ENCODE measurements at regions not wholly inside any gene's neighbourhood (a gene's known extent, or its start where the extent isn't known, plus 50 kb on each side); places are given as distances from the start of the nearest gene placed in this dataset.
"Not testable (repeated sequence)": the region's sequence is repeated elsewhere in the genome, so short reads cannot be mapped to it uniquely, and the experiment has no call there.

DNA sequence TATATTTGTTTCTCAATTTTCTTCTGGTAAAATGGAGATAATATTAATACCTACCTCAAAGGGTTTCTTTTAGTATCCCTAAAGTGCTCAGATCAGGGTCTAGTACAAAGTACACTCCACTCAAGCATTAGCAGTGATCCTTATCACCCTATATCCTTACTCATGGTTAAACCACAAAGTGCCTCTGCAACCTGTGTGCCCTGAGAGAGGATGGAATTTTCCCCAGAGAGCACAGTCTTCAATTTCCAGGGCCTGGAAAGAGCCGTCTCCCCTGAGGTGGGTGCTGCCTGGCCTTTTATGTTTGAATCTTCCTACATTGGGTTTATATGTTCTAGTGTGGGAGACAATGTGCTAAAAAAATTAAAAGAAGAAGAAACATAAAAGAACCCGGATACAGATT, 183.1 kb upstream of the FBXO33 start:
- DNase-seq = no peak

DNA sequence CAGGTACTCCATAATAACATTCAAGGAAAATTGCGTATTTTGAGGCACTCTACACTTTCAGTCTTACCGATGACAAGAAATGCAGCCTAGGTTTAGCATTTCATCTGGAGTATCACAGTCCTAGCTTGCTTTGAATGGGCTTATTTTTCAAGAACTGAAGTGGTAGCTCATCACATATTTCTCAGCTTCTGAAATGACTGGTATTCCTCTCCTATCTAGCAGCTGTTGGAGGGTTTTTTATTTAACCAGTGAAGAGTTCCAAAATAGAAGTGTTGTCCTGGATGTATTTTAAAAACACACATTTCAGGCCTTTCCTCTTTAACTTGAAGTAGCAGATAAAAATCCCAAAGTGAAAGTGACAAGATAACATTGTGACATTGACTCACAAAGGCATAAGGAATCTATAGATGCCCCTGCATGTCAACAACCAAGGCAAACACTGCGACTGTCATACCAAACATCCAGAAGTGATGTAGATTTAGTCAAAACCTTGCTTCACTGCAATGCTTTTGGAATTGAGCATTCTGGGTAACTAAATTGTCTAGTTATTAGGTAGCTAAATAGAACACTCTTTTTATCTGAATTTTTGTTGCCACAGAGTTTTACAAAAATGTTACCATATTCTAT, 182.2 kb upstream of the FBXO33 start:
- no peak for DNase-seq

DNA sequence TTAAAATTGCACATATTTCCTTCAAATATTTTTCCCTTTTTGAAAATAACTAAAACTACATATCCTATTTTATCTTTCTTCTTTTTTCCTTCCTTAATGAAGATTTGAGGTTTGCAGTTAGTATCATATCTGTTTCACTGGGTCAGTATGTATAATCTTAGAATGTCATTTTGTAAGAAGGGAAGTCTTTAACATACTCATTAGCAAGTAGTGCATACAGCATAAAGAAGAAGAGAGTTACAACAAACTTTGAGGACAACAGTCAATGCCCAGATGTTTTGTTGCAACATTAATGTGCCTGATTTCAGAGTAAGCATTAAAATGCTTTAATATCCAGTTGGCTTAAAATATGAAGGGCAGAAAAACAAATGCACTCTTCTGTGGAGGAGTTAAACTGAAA, 176.9 kb upstream of the FBXO33 start:
- DNase-seq = no peak

DNA sequence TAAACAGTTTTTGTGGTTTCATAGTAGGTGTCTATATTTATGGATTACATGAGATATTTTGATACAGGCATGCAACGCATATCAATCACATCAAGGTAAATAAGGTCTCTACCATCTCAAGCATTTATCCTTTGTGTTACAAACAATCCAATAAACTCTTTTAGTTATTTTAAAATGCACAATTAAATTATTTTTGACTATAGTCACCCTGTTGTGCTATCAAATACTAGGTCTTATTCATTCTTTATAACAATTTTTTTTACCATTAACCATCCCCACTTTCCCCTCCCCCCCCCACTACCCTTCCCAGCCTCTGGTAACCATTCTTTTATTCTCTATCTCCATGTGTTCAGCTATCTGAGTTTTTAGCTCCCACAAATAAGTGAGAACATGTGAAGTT, 175.7 kb upstream of the FBXO33 start:
- no peak for DNase-seq

DNA sequence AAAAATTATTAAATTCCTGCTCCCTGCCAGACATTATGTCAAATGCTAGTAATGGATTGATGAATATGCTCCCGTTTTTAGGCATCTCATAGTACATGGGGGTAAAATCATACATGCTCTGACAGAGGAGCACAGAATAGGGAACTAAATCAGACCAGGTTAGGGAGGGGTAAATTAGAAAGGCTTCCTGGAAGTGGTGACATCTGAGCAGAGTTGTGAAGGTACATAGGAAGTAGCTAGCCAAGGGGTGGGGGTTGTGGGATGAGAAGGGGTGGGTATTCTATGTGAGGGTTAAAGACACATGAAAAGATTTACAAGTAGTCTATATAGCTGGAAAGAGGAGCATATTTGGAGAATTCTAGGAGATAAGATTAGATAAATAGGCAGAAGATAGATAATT, 171.7 kb upstream of the FBXO33 start:
- no peak for DNase-seq

DNA sequence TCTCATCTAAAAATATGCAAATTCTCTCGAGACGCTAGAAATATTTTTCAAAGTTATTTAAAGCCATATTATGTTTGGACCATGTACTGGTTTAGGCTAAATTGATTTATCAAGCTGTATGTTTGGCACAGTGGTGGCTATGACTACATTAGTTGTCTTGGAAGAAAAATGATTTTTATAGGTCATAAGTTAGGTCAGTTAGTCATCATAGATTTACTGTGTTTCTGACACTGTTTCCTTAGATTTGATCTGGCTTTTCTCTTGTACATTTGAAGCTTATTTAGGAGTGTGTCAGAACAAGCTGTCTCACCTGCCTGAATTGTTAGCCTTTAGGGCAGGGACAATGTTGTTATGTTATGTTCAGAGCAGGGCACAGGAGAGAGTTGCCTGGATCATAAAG, 161.1 kb upstream of the FBXO33 start:
- no peak for DNase-seq

DNA sequence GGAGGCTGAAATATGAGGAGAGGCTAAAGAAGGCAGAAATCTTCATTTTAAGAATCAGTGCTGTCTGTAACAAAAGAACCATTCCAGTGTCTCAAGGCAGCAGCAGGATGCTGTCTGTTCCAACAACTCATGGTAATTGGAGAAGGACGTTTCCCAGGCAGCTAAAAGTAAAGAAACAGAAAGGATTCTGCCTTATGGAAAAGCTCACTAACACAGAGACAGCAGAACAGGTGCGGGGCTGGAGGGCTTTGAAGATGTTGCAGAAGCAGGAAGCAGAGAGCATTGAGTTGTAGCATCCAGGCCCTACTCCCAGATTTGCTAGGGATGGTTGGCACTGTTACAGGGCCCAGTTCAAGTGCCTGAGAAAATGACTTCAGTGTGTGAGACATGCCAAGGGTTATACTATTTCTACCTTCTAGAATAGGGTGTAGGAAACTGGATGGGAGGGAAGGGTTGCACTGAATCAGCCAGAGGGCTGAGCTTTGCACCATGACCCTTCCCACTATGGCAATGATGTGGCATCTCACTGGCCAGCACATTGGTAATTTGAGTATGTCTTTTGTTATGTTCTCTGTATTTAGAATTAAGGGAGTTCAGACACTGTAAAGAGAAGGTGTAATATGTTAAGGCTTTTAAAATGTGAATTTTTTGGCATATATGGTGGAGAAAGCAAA, 160.0 kb upstream of the FBXO33 start:
- DNase-seq = no peak

DNA sequence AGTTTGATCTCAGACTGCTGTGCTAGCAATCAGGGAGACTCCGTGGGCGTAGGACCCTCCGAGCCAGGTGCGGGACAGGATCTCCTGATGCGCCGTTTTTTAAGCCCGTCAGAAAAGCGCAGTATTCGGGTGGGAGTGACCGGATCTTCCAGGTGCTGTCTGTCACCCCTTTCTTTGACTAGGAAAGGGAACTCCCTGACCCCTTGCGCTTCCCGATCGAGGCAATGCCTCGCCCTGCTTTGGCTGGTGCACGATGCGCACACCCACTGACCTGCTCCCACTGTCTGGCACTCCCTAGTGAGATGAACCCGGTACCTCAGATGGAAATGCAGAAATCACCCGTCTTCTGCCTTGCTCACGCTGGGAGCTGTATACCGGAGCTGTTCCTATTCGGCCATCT, 157.6 kb upstream of the FBXO33 start:
- not testable (repeated sequence) for DNase-seq

DNA sequence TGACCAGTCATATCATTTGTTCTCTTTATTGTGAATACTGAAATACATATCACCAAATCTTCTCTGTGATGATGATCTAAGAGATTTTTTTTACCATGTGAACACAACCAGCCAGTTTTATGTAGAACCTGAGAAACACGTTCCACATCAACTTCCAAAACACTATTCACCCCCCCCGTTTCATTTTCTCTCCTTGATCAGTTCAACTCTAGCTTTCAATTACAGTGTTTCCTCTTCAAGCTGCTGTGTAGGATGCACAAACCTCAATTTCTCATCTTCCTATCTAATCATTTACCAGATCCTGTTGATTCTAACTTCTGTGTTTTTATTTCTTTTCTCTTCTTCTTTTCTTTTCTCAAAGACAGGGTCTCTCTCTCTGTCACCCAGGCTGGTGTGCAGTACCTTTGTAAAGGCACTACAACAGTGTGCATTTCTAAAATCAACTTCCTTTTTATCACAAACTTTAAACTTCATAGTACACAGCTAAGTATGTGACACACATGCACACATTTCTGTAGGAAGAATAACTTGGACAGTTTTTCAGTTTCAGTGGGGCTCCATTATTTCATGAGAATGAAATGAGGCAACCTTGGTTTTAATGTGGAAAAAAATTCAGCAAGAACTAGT, 149.9 kb upstream of the FBXO33 start:
- no peak for DNase-seq

DNA sequence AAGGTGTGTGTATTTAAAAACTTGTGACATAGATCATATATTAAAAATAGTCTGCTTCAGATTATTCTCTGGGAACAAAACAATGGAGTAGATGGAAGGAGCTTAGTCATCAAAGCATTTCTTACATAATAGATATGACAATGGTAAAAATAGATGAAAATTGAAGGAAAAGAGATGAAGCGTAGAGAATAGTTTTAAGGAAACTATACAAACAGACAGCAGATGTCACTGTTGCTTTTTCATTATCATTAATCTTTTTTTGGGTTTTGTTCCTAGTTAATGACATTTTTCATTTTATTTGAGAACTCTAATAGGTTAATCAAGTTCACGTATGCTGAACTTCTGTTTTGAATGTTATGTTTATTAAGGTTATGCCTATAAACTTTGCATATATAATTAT, 149.2 kb upstream of the FBXO33 start:
- DNase-seq = no peak

DNA sequence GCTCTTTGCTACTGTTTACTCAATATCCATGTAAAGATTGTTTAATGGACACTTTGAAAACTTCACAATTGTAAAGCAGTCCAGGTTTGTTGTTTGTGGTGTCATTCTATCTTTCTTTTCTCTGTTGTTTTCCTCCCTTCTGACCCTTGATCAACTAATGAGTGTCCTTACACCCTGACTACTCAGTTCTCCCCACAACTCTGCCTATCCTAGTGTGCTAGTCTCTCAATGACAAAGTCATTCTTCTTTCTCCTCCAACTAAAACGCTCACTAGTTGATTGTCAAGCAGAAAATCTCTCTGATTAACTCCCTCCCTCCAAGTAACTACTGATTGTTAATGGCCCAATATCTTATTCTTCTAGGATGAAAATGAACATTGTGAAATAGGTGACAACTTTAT, 148.5 kb upstream of the FBXO33 start:
- no peak for DNase-seq

DNA sequence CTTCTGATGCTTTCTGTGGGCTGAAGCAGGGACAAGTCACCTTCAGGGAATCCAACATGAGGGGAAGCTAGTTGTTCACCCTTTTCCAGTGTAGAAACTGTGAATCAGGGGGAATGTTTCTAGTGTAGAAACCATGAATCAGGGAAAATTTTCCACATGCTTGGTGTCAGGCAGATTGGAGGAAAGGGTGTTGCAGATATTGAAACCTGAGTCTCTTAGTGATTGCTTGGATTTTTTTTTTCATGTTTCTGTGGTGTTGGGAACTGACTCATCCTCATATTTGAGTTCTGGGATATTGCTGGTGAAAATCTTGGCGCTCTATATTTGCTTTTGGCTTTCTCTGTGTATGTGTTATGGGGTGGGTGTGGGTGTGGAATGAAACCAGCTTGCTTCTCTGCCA, 144.5 kb upstream of the FBXO33 start:
- no peak for DNase-seq

DNA sequence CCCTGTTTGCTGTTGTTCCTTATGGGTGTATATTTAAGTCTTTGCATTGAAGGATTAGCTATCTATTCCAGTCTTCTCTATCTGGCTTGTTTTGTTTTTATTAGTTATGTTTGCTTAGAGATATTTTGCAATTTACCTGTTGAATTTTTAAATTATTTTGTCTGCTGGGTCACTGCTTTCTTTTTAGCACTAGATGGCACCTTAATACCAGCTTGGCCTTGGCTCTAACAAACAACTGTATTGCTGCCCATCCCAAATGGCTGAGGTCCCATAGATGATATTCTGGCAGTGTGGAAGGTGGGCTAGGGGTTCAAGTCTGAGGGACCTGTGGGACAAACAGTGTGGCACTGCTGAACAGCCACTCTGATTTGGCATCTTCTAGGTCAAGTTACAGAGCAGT, 144.0 kb upstream of the FBXO33 start:
- DNase-seq = no peak

DNA sequence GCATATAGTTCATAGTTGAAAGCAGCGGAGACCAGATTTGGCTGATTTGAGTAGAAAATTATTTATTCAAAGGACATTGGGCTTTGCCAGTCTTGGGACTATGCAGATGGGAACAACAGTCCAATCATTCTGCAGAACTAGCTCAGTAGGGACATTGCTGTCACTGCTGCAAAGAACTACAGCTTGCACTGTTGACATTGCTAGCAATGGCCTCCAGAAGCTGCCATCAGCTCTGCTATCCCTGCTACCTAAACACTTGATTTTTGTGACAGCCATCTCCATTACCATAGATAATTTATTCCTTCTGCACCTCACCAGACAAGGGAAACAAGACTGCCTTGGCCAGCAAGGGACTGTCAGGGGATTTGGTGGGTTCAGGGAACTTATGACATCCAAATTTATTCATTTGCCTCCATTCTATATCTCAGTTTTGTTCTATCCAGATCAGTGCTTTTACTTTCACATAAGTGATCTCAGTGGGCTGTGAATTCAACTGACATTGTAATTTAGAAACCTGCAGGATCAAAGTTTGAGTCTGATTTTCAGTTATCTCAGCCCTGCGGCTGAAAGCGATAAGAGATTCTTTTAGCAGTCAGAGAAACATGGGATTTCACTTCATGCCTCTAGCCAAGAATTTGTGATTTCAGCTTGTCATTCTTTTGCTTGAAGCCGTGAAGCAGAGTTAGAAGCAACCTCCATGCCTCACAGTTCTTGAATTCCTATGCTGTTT, 136.7 kb upstream of the FBXO33 start:
- peak; percentile 8 for DNase-seq

DNA sequence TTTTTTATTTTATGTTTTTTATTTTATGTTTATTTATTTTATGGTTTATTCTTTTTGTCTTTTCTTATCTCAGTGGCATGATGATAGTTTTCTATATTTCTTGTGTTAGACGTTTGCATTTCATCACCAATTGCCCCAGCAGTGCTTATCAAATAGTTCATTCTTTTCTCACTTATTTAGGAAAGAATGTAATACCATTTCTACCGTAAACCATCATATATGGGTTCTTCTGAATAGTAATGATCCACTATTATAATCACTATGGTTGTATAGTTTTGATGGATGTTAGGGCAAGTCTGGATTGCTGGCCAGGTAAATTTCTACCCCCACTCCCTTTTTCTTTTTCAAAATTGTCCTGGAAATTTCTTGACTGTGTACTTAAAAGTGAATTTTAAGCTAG, 134.6 kb upstream of the FBXO33 start:
- no peak for DNase-seq

DNA sequence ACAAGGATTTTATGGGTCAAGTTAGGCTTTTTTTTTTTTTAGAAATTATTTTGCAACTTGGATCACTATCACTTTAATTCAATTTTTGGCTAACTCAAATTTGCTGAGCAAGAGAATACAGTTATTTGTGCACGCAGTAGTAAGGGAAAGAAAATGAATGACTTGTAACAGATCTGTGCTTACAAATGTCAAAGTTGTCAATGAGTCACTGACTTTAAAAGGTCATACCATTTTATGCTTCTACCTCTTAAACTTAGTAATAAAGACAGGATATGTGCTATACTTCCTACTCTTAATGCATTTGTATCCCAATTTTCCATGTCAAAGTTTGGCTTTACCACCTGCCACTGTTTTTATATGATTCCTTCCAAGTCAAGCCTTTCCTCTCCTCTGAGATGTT, 131.1 kb upstream of the FBXO33 start:
- no peak for DNase-seq

DNA sequence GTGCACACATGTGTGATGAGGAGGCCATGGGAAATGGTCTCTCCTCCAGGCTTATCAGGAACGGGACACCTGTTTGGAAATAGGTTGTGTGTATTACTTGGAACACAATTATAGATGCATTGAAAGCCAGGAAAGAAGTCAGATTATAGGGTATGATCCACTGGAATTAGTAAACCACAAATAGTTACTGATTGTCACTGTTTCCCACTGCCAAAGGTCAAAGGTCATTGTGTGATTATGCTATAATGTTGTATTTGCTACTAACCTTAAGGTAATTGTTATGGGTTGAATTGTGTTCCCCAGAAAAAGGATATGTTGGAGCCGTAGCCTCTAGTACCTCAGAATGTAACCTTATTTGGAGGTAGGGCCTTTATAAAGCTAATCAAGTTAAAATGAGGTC, 129.9 kb upstream of the FBXO33 start:
- DNase-seq = no peak

DNA sequence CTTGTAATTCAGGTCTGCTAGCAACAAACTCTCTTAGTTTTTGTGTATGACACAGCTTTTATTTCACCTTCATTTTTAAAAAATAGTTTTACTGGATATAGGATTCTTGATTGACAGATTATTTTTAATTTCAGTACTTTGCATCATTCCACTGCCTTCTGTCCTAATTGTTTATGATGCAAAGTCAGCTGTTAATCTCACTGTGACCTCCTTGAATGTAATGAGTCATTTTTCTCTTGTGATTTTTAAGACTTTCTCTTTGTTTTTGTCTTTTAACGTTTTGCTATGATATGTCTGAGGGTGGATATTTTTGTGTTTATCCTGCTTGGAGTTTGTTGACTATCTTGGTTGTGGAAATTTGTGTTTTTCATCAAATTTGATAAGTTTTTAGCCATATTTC, 126.3 kb upstream of the FBXO33 start:
- DNase-seq = no peak

DNA sequence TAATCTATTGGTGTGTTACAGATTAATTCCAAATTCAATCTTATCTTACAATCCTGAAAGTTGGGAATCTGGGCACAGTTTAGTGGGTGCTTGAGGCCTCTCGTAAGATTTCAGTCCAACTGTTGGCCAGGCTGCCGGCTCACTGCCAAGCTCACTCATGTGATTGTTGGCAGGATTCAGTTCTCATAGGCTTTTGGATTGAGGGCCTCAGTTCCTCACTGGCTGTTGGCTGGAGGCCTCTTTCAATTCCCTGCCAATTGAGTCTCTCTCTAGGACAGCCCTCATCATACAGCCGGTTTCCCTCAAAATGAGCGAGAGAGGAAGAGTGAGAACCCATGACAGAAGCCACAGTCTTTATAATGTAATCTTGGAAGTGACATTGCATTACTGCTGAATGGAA, 123.5 kb upstream of the FBXO33 start:
- DNase-seq = no peak

DNA sequence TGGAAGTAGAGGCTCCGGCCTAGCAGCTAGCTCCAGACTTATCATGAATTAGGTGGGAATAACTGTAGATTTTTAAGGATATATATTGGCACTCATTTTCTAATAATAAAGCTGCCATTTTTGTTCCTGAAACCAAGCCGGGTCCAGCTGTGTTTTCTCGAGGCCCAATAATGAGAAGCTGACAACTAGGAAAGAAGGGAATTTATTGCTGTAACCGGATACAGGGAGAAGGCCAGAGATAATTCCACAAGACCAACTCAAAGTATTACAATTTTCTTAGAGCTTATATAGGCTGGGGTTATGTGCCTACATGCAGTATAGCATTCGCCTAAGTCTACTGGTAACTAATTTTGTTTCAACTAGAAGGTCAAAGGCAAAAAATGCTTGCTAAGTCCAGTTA, 122.3 kb upstream of the FBXO33 start:
- DNase-seq = no peak

DNA sequence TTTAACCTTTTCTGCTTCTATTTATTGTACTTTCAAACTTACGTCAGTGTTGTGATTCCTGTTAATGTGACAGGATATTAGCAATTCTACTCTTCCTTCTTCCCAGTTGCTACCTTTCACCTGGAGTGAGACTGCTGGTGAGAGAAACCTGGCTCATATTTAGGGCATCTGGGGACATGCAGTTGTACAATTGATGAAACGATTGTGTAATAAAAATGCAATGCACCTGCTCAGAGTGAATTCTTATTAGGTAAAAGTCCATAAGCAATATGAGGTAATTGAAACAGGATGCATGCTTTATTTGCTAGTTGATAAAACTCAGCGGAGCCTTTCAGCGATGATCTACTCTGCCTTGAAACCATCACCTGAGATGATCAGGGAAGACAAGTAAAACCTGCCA, 116.1 kb upstream of the FBXO33 start:
- DNase-seq = no peak

DNA sequence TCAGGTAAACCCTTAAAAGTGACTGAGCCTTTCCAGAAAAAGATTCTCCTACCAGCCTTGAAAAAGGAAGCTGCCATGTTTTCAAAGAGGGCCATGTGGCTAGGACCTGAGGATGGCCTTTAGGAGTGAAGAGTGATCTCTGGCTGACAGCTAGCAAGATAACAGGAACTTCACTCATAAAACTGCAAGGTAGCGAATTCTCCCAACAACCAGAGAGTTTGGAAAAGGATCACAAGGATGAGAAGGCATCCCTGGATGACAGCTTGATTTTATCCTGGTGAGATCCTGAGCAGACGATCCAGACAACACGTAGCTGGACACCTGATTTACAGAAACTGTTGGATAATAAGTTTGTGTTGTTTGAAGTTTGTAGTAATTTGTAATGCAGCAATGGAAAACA, 115.6 kb upstream of the FBXO33 start:
- no peak for DNase-seq

DNA sequence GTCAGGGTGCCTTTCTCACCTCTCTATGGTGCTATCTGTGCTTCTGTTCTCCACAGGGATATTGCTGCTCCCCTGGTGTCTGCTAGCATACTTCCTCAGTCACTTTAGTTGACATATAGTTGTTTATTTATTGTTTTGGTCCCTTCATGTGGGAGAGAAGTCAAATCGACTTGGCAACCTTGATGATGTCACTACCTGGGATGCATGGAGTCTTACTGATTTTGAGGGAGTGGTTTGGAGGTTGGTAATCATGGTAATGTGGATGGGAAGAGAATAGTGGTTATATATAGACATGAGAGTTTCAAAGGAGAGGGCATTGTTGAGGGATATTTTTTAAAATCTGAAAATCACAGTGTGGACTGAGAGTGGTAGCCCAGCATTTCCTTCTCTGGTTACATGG, 73.6 kb upstream of the FBXO33 start:
- DNase-seq = no peak

DNA sequence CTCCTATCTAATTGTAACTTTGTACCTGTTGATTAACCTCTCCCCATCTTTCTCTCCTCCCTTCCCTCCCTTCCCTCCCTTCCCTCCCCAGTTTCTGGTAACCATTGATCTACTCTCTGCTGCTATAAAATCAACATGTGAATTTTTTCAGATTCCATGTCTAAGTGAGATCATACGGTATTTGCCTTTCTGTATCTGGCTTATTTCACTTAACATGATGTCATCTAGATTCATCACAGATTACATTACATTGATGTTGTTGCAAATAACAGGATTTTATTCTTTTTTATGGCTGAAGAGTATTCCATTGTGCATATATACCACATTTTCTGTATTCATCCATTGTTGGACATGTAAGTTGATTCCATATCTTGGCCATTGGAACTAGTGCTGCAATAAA, 68.0 kb upstream of the FBXO33 start:
- no peak for DNase-seq

Measured in activated CD4-positive, alpha-beta T cell treated with anti-CD3 and anti-CD28 coated beads, Interleukin-10, Interleukin-2, amounts not matched to agents 100 ng/mL and 50 ng/mL, durations not matched to agents 16 hours and 8 hours (primary cell).